ENCODE measurements at regions not wholly inside any gene's neighbourhood (a gene's known extent, or its start where the extent isn't known, plus 50 kb on each side); places are given as distances from the start of the nearest gene placed in this dataset.

- H3K27me3 ChIP-seq (ENCODE audit: control insufficient read depth in 3 of 3, insufficient read depth in 3 of 3, low read length in 3 of 3), result no peaks in the 10 kb centered on the region
- FAIRE-seq (no peak), DNase-seq (no peak)
- H3K9me3 ChIP-seq (ENCODE audit: control insufficient read depth in 2 of 2, insufficient read depth in 1 of 2, low read depth in 1 of 2, low read length in 1 of 2), result no peaks in the 10 kb centered on the region
- H3K4me1 ChIP-seq (ENCODE audit: control insufficient read depth in 3 of 3, insufficient read depth in 2 of 3, low read depth in 1 of 3, low read length in 2 of 3), result no peaks in the 10 kb centered on the region
- H3K36me3 ChIP-seq (ENCODE audit: control insufficient read depth in 3 of 3, insufficient read depth in 2 of 3, low read depth in 1 of 3, low read length in 3 of 3), result no peaks in the 10 kb centered on the region
- no peak overlapping the region for H3K4me3 ChIP-seq (ENCODE audit: low read depth in 1 of 3, low read length in 3 of 3)
- H3K27ac ChIP-seq (ENCODE audit: low read depth in 1 of 3, low read length in 2 of 3), result no peak overlapping the region
Observed at GRCh38 chr10:52523696-52524095, 209.6 kb downstream of the DKK1 start.

GRCh38 chr10:52525761-52526160 lies 211.7 kb downstream of the DKK1 start:
- 31 to 46% (median 43%) methylated on average over 2 of the region's 2 CpGs for WGBS, 3 donors
- Histone ChIP-seq H3K27ac (ENCODE audit: low read depth in 1 of 3, low read length in 2 of 3) (no peak overlapping the region), H3K4me1 (ENCODE audit: control insufficient read depth in 3 of 3, insufficient read depth in 2 of 3, low read depth in 1 of 3, low read length in 2 of 3) (no peaks in the 10 kb centered on the region), H3K27me3 (ENCODE audit: control insufficient read depth in 3 of 3, insufficient read depth in 3 of 3, low read length in 3 of 3) (no peaks in the 10 kb centered on the region), H3K4me3 (ENCODE audit: low read depth in 1 of 3, low read length in 3 of 3) (no peak overlapping the region), H3K36me3 (ENCODE audit: control insufficient read depth in 3 of 3, insufficient read depth in 2 of 3, low read depth in 1 of 3, low read length in 3 of 3) (no peaks in the 10 kb centered on the region), H3K9me3 (ENCODE audit: control insufficient read depth in 2 of 2, insufficient read depth in 1 of 2, low read depth in 1 of 2, low read length in 1 of 2) (no peaks in the 10 kb centered on the region)
- DNase-seq (no peak), FAIRE-seq (no peak)

- Histone ChIP-seq H3K27me3 (ENCODE audit: control insufficient read depth in 3 of 3, insufficient read depth in 3 of 3, low read length in 3 of 3) (no peaks in the 10 kb centered on the region), H3K4me1 (ENCODE audit: control insufficient read depth in 3 of 3, insufficient read depth in 2 of 3, low read depth in 1 of 3, low read length in 2 of 3) (no peaks in the 10 kb centered on the region), H3K36me3 (ENCODE audit: control insufficient read depth in 3 of 3, insufficient read depth in 2 of 3, low read depth in 1 of 3, low read length in 3 of 3) (no peaks in the 10 kb centered on the region), H3K9me3 (ENCODE audit: control insufficient read depth in 2 of 2, insufficient read depth in 1 of 2, low read depth in 1 of 2, low read length in 1 of 2) (no peaks in the 10 kb centered on the region), H3K27ac (ENCODE audit: low read depth in 1 of 3, low read length in 2 of 3) (no peak overlapping the region), H3K4me3 (ENCODE audit: low read depth in 1 of 3, low read length in 3 of 3) (no peak overlapping the region)
- no peak for FAIRE-seq
- WGBS, 3 donors, result 9 to 31% (median 22%) methylated on average over 1 of the region's 1 CpG
- DNase-seq, result no peak
Observed at GRCh38 chr10:52526251-52526823, 212.3 kb downstream of the DKK1 start.

- no peaks in the 10 kb centered on the region for H3K4me1 ChIP-seq (ENCODE audit: control insufficient read depth in 3 of 3, insufficient read depth in 2 of 3, low read depth in 1 of 3, low read length in 2 of 3)
- no peak overlapping the region for H3K27ac ChIP-seq (ENCODE audit: low read depth in 1 of 3, low read length in 2 of 3)
- no peak for FAIRE-seq
- H3K36me3 ChIP-seq (ENCODE audit: control insufficient read depth in 3 of 3, insufficient read depth in 2 of 3, low read depth in 1 of 3, low read length in 3 of 3), result no peaks in the 10 kb centered on the region
- H3K27me3 ChIP-seq (ENCODE audit: control insufficient read depth in 3 of 3, insufficient read depth in 3 of 3, low read length in 3 of 3), result no peaks in the 10 kb centered on the region
- DNase-seq, result no peak
- H3K9me3 ChIP-seq (ENCODE audit: control insufficient read depth in 2 of 2, insufficient read depth in 1 of 2, low read depth in 1 of 2, low read length in 1 of 2), result no peaks in the 10 kb centered on the region
- no peak overlapping the region for H3K4me3 ChIP-seq (ENCODE audit: low read depth in 1 of 3, low read length in 3 of 3)
Observed at GRCh38 chr10:52532650-52533290, 218.7 kb downstream of the DKK1 start.

GRCh38 chr10:52533986-52534385 lies 219.9 kb downstream of the DKK1 start:
- no peak for FAIRE-seq
- Histone ChIP-seq H3K4me3 (ENCODE audit: low read depth in 1 of 3, low read length in 3 of 3) (no peak overlapping the region), H3K36me3 (ENCODE audit: control insufficient read depth in 3 of 3, insufficient read depth in 2 of 3, low read depth in 1 of 3, low read length in 3 of 3) (no peaks in the 10 kb centered on the region), H3K27ac (ENCODE audit: low read depth in 1 of 3, low read length in 2 of 3) (no peak overlapping the region), H3K27me3 (ENCODE audit: control insufficient read depth in 3 of 3, insufficient read depth in 3 of 3, low read length in 3 of 3) (no peaks in the 10 kb centered on the region), H3K4me1 (ENCODE audit: control insufficient read depth in 3 of 3, insufficient read depth in 2 of 3, low read depth in 1 of 3, low read length in 2 of 3) (no peaks in the 10 kb centered on the region), H3K9me3 (ENCODE audit: control insufficient read depth in 2 of 2, insufficient read depth in 1 of 2, low read depth in 1 of 2, low read length in 1 of 2) (no peaks in the 10 kb centered on the region)
- DNase-seq, result no peak

GRCh38 chr10:52539463-52539862 lies 225.4 kb downstream of the DKK1 start:
- WGBS, 3 donors, result 70 to 75% (median 74%) methylated on average over 2 of the region's 2 CpGs
- FAIRE-seq, result no peak

GRCh38 chr10:52540479-52540984 lies 226.5 kb downstream of the DKK1 start:
- 49 to 63% (median 57%) methylated on average over 2 of the region's 2 CpGs for WGBS, 3 donors
- H3K9me3 ChIP-seq (ENCODE audit: control insufficient read depth in 2 of 2, insufficient read depth in 1 of 2, low read depth in 1 of 2, low read length in 1 of 2), result no peaks in the 10 kb centered on the region
- DNase-seq (no peak), FAIRE-seq (no peak)
- H3K4me3 ChIP-seq (ENCODE audit: low read depth in 1 of 3, low read length in 3 of 3), result no peak overlapping the region
- no peaks in the 10 kb centered on the region for H3K36me3 ChIP-seq (ENCODE audit: control insufficient read depth in 3 of 3, insufficient read depth in 2 of 3, low read depth in 1 of 3, low read length in 3 of 3)
- H3K4me1 ChIP-seq (ENCODE audit: control insufficient read depth in 3 of 3, insufficient read depth in 2 of 3, low read depth in 1 of 3, low read length in 2 of 3), result no peaks in the 10 kb centered on the region
- H3K27ac ChIP-seq (ENCODE audit: low read depth in 1 of 3, low read length in 2 of 3), result no peak overlapping the region
- H3K27me3 ChIP-seq (ENCODE audit: control insufficient read depth in 3 of 3, insufficient read depth in 3 of 3, low read length in 3 of 3), result no peaks in the 10 kb centered on the region

More at GRCh38 chr10:52539463-52539862, 225.4 kb downstream of the DKK1 start:
- Histone ChIP-seq H3K9me3 (ENCODE audit: control insufficient read depth in 2 of 2, insufficient read depth in 1 of 2, low read depth in 1 of 2, low read length in 1 of 2) (no peaks in the 10 kb centered on the region), H3K4me3 (ENCODE audit: low read depth in 1 of 3, low read length in 3 of 3) (no peak overlapping the region), H3K27ac (ENCODE audit: low read depth in 1 of 3, low read length in 2 of 3) (no peak overlapping the region), H3K27me3 (ENCODE audit: control insufficient read depth in 3 of 3, insufficient read depth in 3 of 3, low read length in 3 of 3) (no peaks in the 10 kb centered on the region), H3K4me1 (ENCODE audit: control insufficient read depth in 3 of 3, insufficient read depth in 2 of 3, low read depth in 1 of 3, low read length in 2 of 3) (no peaks in the 10 kb centered on the region), H3K36me3 (ENCODE audit: control insufficient read depth in 3 of 3, insufficient read depth in 2 of 3, low read depth in 1 of 3, low read length in 3 of 3) (no peaks in the 10 kb centered on the region)
- DNase-seq, result no peak

- Histone ChIP-seq H3K36me3 (ENCODE audit: control insufficient read depth in 3 of 3, insufficient read depth in 2 of 3, low read depth in 1 of 3, low read length in 3 of 3) (no peaks in the 10 kb centered on the region), H3K9me3 (ENCODE audit: control insufficient read depth in 2 of 2, insufficient read depth in 1 of 2, low read depth in 1 of 2, low read length in 1 of 2) (no peaks in the 10 kb centered on the region), H3K27me3 (ENCODE audit: control insufficient read depth in 3 of 3, insufficient read depth in 3 of 3, low read length in 3 of 3) (no peaks in the 10 kb centered on the region), H3K4me1 (ENCODE audit: control insufficient read depth in 3 of 3, insufficient read depth in 2 of 3, low read depth in 1 of 3, low read length in 2 of 3) (no peaks in the 10 kb centered on the region), H3K27ac (ENCODE audit: low read depth in 1 of 3, low read length in 2 of 3) (no peak overlapping the region), H3K4me3 (ENCODE audit: low read depth in 1 of 3, low read length in 3 of 3) (no peak overlapping the region)
- DNase-seq (no peak), FAIRE-seq (no peak)
- WGBS, 3 donors, result 4 to 14% (median 11%) methylated on average over 2 of the region's 2 CpGs
Observed at GRCh38 chr10:52541006-52541473, 227.0 kb downstream of the DKK1 start.

GRCh38 chr10:52542906-52543305 lies 228.8 kb downstream of the DKK1 start:
- H3K27ac ChIP-seq (ENCODE audit: low read depth in 1 of 3, low read length in 2 of 3), result no peak overlapping the region
- no peaks in the 10 kb centered on the region for H3K27me3 ChIP-seq (ENCODE audit: control insufficient read depth in 3 of 3, insufficient read depth in 3 of 3, low read length in 3 of 3)
- FAIRE-seq (no peak), DNase-seq (no peak)
- no peaks in the 10 kb centered on the region for H3K4me1 ChIP-seq (ENCODE audit: control insufficient read depth in 3 of 3, insufficient read depth in 2 of 3, low read depth in 1 of 3, low read length in 2 of 3)
- no peaks in the 10 kb centered on the region for H3K36me3 ChIP-seq (ENCODE audit: control insufficient read depth in 3 of 3, insufficient read depth in 2 of 3, low read depth in 1 of 3, low read length in 3 of 3)
- H3K9me3 ChIP-seq (ENCODE audit: control insufficient read depth in 2 of 2, insufficient read depth in 1 of 2, low read depth in 1 of 2, low read length in 1 of 2), result no peaks in the 10 kb centered on the region
- H3K4me3 ChIP-seq (ENCODE audit: low read depth in 1 of 3, low read length in 3 of 3), result no peak overlapping the region
